HG02840 (cell line): ENCODE measurements at regions not wholly inside any gene's neighbourhood (a gene's known extent, or its start where the extent isn't known, plus 50 kb on each side); places are given as distances from the start of the nearest gene placed in this dataset.
"Not testable (repeated sequence)": the region's sequence is repeated elsewhere in the genome, so short reads cannot be mapped to it uniquely, and the experiment has no call there.

ENCODE experiments used
- ATAC-seq: cut with Tn5 transposase; IDR thresholded peaks from one replicate; pipeline ENCODE4 v1.9.1; 2021; ENCODE audit warnings: mild to moderate bottlenecking, moderate library complexity, moderate number of reproducible peaks; ENCODE audit not compliant: unreplicated experiment, low FRiP score

DNA sequence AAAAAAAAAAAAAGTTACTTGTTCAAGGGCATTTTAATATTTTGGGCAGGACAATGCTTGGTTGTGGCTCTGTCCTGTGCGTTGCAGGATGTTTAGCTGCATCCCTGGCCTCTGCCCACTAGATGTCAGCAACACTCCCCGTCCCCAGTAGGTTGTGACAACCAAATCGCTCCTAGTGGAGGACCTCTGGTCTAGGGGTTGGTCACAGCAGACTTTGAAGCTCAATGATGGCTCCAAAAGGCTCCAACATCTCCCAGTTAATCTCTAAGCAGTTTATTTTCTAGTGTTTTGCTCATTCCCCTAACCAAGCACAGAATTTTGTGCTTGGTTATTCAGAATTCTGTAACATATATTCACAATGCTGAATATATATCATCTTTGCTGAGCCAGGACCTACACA lies 67.0 kb downstream of the CHRNA1 start:
- peak; percentile 93 for ATAC-seq

DNA sequence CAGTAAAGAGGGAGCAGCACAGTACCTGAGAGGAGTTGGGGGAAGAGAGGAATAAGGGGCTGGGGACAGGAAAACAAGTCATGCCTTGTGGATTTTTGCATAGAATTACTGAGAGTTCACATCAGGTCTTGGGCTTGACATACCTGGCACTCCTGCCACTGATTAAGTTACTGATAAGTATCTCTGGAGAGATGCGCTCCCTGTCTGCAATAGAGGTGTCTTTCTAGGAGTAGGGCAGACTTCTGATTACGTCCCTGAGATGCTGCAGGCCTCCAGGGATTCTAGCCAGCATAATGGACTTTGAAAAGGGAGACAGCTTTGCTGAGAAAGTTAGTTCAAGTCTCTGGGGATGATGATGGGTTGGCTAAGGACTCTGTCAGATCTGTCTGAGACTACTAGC lies 69.4 kb downstream of the CHRNA1 start:
- ATAC-seq, result no peak

DNA sequence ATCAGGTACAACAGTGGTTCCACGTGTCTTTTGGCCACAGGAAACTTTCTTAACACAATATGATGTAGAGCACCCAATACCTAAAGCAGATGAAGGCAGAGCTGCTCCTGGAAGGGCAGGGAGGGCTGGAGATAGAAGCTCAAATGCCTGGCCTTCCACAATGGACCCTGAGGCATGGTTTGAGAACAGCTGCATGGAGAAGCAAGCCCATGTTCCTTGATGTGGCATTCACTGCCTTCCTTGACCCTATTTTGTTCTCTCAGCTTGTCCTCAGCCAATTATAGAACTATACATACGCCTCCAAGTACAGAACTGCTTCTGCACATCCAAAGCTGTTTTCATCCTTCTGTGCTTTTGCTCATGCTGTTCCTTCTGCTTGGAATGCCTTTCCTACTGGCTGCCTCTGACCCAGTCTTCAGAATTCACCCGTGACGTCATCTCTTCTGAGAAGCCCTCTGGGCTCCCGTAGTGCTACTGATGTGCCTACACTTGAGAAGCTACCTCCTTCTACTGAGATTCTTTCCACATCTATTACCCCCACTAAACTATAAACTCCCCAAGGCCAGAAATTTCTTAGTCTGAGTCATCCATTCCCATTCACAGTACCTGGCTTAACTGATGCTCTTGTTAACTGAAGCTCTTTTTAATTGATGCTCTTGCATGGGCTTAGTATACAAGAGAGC lies 69.9 kb downstream of the CHRNA1 start:
- no peak for ATAC-seq

DNA sequence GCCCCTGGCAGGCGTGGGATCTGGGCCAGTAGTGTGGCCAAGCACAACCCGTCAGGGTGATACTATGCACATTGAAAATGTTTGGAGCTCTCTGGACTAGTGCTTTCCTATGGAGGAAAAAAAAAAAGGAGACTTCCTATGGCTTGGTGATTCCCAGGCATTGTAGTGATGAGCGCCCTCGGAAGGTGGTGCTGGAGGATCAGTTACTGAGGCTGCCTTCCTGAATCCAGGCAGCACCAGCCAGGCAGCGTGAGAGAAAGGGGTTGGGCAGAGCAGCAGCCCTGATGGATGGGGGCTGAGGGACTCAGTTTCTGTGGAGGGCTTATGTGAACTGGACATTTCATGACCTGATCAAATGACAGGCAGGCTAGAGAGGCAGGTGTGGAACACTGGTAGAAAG lies 70.9 kb downstream of the CHRNA1 start:
- no peak for ATAC-seq

DNA sequence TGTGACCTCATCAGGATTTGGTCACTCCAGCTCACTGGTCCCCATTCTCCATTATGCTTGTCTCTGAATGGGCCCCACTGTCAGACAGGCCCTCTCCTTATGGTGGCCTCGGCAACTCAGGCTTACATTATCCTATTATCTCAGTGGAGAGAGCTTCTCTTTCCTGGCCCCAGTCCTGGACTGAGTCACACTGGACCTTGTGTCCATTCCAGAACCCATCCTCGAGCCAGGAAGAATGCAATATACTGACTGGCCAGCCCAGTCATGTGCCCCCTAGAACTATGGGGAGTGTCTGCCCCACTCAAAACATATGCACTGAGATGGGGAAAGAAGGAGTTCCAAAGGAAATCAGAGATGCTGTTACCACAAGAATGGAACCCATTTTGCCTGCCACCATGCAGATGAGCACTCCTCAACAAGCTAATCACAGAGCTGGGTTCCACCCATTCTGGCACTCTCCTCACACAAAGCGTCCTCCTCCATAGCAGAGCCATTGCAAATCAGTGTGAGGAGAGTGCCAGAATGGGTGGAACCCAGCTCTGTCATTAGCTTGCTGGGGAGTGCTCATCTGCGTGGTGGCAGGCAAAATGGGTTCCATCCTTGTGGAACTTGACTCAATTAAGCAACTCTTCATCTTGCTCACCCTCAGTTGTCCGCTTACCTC lies 71.9 kb downstream of the CHRNA1 start:
- no peak for ATAC-seq

DNA sequence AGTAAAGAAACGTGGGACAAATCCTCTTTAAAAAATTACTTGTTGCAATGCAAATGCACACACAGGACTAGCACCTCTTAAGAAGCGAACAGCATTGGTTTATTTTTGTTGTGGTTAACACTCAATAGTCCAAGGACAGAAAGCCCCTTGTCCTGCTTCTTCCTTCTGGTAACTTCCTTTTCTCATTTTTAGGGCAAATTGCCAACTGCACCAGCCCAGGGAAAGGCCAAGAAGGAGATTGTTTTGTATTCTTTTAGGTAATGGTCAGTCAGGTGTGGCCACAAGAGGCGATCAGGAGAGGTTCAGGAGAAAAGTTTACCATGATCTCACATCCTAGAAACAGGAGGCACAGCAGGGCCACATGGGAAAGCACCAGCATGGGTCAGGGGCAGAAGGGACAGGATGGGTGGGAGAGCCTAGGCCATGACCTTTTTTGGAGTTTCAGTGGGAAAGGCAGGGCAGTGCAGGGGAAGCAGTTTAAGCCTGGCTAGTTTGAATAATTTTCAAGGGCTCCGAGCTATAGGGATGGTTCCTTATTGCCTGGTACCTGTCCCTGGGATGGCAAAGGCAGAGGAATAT lies 73.0 kb downstream of the CHRNA1 start:
- ATAC-seq, result no peak

DNA sequence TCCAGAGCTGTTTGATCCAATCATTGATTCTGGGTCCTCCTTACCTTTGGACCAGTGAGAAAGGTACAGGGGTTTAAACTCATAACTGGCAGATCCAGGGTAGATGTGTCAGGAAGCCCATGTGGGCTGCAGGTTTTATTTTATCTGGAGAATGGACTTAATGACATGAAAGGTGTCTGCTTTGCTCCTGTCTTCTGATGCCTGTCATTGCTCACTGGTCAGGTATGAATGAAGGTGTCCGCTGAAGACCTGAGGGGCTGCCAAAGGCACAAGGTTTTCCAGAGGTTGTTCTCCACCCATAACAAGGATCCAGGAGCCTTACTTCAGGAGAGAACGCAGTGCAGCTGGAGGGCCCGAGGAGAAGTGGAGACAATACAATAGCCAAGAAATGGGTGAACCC lies 74.2 kb downstream of the CHRNA1 start:
- no peak for ATAC-seq

DNA sequence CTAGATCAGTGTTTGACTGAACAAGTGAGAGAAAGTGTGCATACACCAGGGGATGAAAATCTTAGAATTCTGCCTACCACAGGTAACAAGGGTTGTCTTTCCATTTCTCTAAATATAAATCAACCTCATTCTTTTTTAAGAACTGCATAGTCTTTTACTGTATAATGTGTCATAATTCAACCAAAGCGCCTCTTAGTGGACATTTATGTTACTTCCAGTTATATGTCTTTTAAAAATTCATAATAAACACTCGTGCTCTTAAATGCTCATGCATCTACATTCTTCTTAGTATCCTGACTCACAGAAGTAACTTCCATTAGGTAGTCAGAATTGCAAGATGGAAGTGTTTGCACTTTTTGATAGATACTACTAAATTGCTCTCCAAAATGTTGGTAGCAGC lies 76.2 kb downstream of the CHRNA1 start:
- no peak for ATAC-seq

DNA sequence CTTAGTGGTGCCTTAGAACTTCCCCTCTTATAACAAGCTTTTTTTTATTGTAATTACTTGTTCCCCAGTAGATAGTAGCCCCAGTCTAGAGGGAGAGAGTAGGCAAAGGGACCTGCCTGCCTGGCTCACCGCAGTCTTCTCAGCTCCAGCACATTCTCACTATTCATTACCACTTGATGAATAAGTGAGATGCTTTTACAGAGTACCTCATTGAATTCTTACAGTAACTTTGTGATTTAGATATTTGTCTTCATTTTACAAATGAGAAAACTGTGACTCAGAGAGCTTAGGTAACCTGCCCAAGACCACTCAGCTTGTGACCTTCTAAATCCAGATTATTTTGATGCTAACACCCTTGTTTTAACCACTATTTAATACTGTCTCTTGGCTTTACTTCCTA lies 77.8 kb downstream of the CHRNA1 start:
- no peak for ATAC-seq

DNA sequence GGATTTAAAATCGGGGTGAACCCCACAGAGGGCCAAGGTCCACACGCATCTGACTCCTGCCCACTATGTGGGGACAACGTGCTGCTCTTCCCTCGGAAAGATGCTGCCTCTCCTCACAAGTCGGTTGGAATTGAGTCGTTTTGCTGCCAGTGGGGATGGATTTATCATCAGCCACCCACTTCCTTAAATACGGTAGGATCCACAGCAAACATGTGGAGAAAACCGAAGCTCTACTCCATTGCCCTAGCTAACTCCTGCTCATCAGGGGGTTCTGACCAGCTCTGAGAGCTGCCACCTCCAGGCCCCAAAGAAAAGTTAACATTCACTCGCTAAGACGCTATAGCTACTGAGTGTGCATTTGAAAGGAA lies 80.9 kb downstream of the CHRNA1 start:
- no peak for ATAC-seq

DNA sequence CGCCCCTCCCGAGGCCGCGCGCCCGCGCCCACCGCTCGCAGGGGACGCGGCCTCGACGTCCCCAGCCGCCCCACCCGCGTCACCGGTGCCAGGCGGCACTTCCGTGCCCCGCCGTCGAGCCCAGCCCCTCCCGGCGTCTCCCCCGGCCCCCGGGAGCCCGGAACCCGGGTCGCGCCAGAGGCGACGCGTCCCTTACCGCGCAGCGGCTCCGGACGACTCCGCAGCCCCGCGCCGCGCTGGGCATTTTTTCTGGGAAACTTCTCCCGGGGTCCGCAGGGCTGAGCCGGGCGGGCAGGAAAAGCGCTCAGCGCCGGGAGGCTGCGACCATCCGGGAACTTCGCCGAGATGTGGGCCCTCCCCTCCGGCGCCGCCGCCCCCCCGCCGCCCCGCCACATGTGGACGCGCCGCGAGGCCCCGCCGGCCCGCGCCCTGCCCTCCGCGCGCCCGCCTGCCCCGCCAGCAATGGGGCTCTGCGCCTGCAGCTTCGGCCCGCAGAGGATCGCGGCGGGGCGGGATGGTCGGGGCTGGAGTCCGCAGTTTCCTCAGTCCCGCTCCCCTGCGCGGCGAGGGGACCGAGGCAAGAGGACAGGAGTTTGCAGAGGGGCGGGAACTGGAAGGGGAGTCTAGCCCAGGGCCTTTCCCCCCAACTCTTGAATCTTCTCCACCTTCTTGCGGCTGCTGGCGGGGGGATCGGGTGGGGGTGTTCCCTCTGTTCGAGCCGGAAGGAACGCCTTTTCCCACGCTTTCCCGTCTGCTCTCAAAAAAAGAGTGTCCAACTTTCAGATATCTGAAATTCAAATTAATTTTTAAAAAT lies 81.5 kb downstream of the CHRNA1 start:
- peak; percentile 53 for ATAC-seq

DNA sequence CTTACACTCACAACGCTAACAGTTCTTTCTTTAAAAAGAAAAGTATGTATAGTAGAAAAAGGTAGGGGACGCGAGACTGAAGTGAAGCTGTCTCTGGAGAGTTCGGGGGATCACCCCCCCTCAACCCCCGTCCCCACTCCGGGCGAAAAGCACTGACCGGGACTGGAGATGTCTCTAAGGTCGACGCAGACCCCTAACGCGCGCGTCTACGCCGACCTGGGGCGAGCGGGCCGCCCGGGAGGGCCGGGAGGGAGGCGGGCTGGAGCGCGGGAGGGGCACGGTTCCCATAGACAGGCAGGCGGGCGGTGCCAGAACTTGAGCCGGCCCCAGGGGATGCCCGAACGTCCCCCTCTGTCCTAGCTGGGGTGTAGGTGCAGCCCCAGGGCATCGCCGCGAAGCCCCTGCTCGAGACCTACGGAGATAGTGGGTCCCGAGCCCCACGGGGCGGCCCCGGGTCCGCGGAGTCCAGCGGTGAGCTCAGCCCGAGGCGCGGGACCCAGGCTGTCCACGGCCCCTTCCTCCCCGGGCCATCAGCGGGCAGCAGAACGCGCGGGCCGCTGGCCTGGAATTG lies 82.2 kb downstream of the CHRNA1 start:
- ATAC-seq, result peak; percentile 34

DNA sequence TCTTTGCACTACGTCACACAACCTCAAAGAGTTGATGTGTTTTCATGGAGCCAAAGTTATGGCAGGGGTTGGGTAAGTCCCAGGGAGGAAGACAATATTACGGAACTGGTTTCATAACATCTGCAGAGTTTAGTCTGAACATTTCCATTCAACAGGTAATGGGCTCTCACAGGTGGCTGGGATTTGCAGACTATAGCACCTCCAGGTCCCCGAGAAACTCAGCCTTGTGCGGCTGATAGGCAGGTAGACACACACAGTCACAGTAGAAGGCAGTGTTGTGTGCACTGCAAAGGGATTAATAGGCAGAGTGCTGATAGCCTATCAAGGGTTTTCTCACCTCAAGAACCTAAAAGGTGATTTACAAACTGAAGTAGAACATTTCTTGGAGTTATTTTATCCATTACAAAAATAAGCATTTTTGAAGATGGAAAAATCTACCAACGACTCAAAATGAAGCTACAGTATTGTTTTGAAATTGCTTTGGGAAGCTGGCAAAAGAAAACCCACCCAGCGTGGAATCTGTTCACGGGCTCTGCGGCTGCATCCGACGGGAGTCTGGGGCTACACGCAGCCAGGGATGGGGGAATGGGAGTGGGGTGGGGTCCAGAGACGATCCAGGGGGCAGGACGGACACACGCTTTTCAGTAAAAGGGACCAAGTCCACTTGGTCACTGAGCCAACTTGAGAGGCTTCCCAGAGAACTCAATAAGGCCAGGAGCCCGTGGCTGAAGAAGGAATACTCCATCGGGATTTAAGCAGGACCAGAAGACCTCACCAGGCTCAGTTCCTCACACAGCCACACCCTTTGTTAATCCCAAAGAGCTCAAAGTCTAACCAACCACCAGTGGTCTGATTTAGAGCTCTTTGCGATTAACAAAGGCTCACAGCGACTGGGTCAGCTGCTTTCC lies 82.9 kb downstream of the CHRNA1 start:
- no peak for ATAC-seq

DNA sequence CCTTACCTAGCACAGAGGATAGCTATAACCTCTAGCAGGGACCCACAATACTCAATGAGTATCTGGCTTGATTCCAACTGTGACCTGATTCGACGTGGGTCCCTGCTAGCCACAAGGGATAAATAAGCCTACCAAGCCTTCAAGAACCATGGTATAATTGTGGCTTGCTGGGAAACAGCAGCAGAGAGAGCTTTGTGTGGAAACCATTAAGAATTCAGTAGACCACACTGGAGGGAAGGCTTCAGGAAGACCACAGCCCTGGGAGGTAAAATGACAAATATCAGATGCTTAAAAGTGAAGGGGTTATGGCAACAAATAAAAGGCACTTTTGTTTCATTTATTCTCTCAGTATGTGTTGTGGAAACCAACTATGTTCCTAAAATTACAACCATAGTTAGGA lies 82.6 kb upstream of the WIPF1 start:
- ATAC-seq, result no peak

DNA sequence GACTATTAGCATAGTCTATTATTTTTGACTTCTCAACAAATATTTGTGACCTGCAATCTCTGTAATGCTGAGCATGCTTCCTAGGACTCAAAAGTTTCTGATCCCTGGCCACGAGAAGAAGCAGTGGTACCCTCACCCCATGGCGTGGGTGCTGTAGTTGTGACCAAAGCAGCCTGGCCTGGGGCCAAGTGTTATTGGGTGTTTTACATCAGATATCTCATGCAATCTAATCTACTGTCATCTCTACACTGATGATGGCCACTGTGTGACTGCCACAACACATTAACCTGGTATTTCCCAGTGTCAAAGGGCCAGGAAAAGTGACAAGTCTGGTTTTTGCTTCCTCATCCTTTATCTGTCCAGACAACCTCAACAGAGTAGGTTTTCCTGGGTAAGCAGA lies 80.8 kb upstream of the WIPF1 start:
- ATAC-seq, result no peak

DNA sequence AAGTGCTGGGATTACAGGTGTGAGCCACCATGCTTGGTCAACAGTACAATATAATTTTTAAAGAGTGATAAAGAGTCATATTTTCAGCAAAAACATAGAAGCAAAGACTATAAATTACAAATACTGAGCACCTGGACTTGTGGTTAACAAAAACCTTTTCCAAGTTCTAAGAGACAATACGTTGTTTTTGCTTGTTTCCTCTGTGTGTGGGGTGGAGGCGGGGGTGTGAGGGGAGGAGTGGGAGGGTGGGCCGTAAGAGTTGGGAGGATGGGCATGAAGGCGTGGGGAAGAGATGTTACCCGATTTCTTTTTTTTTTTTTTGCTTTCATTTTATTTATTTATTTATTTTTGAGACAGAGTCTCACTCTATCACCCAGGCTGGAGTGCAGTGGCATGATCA lies 78.0 kb upstream of the WIPF1 start:
- no peak for ATAC-seq

DNA sequence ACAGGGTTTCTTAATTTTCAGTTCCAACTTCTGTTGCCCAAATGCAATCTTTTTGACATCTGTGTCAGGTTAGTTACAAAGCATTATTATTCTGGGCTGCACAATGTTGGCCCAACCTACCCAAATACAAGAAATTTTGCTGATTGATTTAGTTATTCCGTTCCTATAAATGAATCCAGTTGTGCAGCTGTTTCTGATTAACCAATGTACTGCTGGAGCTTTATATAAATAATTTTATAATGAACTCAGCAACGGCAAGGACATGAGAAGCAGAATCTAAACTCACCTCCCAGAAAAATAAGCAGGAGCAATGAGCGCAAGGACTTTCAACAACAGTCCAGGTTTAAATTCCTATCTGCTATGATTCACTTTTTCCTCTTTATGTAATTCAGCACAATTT lies 76.3 kb upstream of the WIPF1 start:
- no peak for ATAC-seq

DNA sequence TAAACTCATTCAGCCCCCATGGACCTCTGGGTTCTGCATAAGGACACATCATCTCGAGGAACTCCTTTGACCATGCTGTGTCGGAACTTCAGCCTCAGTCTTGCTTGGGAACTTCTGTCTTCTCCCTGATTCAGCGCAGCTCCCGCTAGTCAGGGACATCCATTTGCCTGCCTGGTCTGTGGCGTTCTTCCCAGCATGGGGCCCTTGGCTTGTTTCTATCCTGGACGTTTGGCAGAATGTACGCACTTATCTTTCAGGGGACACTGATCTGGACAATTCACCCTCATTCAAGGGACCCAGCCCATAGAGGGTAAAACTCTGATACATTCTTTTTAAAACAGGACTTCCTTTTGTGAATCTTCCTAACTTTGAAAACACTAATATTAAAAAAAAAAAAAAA lies 75.8 kb upstream of the WIPF1 start:
- no peak for ATAC-seq

DNA sequence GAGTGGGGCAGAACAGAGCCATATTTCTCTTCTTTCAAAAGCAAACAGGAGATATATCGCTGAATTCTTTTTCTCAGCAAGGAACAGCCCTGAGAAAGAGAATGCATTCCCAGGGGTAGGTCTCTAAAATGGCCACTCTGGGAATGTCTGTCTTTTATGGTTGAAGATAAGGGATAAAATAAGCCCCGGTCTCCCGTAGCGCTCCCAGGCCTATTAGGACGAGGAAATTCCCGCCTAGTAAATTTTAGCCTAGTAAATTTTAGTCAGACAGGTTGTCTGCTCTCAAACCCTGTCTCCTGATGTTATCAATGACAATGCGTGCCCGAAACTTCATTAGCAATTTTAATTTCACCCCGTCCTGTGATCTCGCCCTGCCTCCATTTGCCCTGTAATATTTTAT lies 73.9 kb upstream of the WIPF1 start:
- ATAC-seq, result not testable (repeated sequence)

DNA sequence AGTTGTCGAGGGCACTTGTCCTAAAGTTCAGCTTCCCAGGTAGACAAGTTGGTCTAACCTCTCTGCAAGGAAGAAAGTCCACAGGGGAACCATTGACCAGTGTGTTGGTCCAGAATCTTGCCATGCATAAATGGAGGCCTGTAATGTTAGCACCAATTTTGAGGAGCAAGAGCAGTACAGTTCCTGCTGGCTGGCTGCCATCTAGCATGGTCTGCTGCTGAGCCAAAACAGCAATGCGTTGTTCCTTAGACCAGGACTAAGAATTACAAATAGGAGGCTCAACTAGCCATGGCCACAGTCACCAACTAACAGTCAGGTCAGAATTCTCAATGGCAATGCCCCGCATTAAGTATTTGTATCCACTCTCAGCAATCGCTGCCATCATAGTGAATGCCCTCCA lies 72.8 kb upstream of the WIPF1 start:
- no peak for ATAC-seq
